ENCODE measurements at regions not wholly inside any gene's neighbourhood (a gene's known extent, or its start where the extent isn't known, plus 50 kb on each side); places are given as distances from the start of the nearest gene placed in this dataset.

DNA sequence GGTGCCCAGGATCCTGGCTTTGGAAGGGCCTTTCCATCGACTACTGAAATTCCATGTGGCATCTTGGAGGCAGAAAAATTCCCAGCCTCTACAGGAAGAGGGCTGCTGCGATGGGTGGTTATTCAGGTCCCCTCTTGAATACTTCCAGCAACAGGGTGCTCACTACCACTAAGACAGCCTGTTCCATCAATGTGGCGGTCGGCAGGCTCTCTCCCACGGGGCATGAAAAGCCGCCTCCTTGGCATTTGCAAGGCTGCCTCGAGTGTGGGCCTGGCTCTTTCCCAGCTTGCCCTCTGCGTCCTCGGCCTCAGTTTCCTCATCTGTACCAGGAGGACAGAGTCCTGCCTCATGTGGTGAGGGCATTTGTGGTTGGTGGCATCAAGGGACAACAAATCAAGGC, 62.4 kb downstream of the ADRA2C start:
- Histone ChIP-seq H3K4me3 (ENCODE audit: low read length) (no peak overlapping the region), H2AFZ (ENCODE audit: low read depth, low read length) (no peak overlapping the region), H3K9me3 (ENCODE audit: insufficient read depth, low read length) (no peaks in the 10 kb centered on the region), H3K36me3 (replicated peaks; ENCODE audit: low read depth, low read length) (no peaks in the 10 kb centered on the region), H3K4me2 (ENCODE audit: low read length) (no peak overlapping the region), H4K20me1 (ENCODE audit: insufficient read depth, low read length) (no peaks in the 10 kb centered on the region), H3K27ac (ENCODE audit: low read length) (no peak overlapping the region), H3K27me3 (ENCODE audit: low read depth, low read length) (no peaks in the 10 kb centered on the region), H3K9ac (ENCODE audit: low read length) (no peak overlapping the region), H3K4me1 (ENCODE audit: low read length) (no peaks in the 10 kb centered on the region), H3K79me2 (ENCODE audit: low read length) (no peaks in the 10 kb centered on the region)
- no peak for TF ChIP-seq EZH2phosphoT487 (IDR thresholded peaks at IDR 0.05; ENCODE audit: low read depth)
- TF ChIP-seq, protein P1, sequence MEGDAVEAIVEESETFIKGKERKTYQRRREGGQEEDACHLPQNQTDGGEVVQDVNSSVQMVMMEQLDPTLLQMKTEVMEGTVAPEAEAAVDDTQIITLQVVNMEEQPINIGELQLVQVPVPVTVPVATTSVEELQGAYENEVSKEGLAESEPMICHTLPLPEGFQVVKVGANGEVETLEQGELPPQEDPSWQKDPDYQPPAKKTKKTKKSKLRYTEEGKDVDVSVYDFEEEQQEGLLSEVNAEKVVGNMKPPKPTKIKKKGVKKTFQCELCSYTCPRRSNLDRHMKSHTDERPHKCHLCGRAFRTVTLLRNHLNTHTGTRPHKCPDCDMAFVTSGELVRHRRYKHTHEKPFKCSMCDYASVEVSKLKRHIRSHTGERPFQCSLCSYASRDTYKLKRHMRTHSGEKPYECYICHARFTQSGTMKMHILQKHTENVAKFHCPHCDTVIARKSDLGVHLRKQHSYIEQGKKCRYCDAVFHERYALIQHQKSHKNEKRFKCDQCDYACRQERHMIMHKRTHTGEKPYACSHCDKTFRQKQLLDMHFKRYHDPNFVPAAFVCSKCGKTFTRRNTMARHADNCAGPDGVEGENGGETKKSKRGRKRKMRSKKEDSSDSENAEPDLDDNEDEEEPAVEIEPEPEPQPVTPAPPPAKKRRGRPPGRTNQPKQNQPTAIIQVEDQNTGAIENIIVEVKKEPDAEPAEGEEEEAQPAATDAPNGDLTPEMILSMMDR (IDR thresholded peaks at IDR 0.05; ENCODE audit: low read depth, low read length): no peak

DNA sequence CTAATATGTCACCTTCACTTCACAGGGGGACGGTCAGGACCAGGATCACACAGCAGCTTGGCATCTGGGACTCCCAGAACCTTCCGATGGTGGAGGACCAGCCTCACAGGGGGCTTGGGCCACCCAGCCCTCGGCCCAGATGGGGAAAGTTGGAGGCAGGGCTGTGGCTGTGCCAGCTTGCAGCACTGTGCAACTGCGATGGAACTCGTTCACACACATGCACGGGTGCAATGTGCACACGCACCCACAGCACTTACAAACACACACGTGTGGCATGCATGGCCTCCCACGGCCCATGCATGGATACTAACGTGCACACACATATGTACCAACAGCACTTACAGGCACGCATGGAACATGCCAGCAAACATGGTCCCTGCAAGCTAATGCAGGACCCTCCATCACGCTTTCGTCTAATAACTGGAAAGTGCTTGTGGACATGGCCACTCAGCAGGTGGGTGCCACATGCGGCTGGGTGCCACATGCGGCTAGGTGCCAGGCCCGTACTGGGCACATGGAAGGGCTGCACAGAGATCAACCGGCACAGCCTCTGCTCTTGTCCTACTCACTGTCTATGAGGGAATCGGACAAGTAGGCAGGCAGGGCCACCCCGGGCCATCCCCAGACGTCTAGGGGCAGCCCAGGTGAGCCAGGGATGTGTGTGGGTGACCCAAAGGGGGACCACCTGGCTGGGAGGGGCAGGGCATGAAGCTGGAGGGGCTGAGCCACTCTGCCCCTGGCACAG, 63.2 kb downstream of the ADRA2C start:
- TF ChIP-seq, protein P1 (IDR thresholded peaks at IDR 0.05; ENCODE audit: low read depth, low read length): no peak
- H4K20me1 ChIP-seq (ENCODE audit: insufficient read depth, low read length): no peaks in the 10 kb centered on the region
- H3K4me2 ChIP-seq (ENCODE audit: low read length): no peak overlapping the region
- H2AFZ ChIP-seq (ENCODE audit: low read depth, low read length): no peak overlapping the region
- H3K9ac ChIP-seq (ENCODE audit: low read length): no peak overlapping the region
- no peaks in the 10 kb centered on the region for H3K4me1 ChIP-seq (ENCODE audit: low read length)
- no peaks in the 10 kb centered on the region for H3K79me2 ChIP-seq (ENCODE audit: low read length)
- H3K27ac ChIP-seq (ENCODE audit: low read length): no peak overlapping the region
- no peak overlapping the region for H3K4me3 ChIP-seq (ENCODE audit: low read length)
- H3K9me3 ChIP-seq (ENCODE audit: insufficient read depth, low read length): no peaks in the 10 kb centered on the region
- no peaks in the 10 kb centered on the region for H3K36me3 ChIP-seq (replicated peaks; ENCODE audit: low read depth, low read length)
- H3K27me3 ChIP-seq (ENCODE audit: low read depth, low read length): no peaks in the 10 kb centered on the region

DNA sequence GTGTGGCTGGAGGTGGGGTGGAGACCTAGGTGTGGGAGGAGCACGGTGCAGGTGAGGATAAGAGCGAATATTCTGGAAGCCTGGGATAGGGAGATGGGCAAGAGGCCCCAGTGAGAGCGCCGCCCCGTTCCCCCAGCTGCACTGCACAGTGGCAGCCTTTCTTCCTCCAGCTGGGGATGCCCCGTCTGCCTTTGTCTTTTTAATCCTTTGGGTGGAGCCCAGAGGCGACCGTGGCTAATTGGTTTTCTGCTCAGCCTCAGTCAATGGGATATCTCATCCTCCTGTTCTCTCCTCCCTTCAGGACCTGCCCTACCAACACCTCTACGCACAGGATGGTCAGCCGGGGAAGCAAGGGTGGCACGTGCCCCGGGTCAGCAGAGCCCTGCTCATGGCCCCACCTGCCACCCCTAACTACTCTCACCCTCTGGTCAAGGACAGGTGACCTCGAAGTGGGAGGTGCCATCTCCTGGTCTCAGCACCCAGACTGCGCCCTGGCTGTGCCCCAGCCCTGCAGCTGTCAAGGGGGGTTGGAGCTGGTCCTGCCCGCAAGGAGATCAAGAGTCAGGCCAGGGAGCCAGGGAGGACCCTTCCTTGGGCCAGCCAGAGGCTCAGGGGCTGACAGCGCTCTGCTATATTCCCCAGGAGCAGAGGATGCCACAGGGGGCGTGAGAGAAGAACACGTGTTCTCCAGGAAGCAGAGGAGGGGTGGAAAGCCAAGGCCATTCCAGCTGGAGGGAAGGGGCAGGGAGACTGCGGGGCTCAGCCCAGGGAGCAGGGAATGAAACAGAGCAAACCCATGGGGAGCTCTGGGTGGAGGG, 64.0 kb downstream of the ADRA2C start:
- Histone ChIP-seq H3K27ac (ENCODE audit: low read length) (no peak overlapping the region), H3K4me3 (ENCODE audit: low read length) (no peak overlapping the region), H3K4me1 (ENCODE audit: low read length) (no peaks in the 10 kb centered on the region), H2AFZ (ENCODE audit: low read depth, low read length) (no peak overlapping the region), H3K9me3 (ENCODE audit: insufficient read depth, low read length) (no peaks in the 10 kb centered on the region), H3K9ac (ENCODE audit: low read length) (no peak overlapping the region), H4K20me1 (ENCODE audit: insufficient read depth, low read length) (no peaks in the 10 kb centered on the region), H3K36me3 (replicated peaks; ENCODE audit: low read depth, low read length) (no peaks in the 10 kb centered on the region), H3K79me2 (ENCODE audit: low read length) (no peaks in the 10 kb centered on the region), H3K27me3 (ENCODE audit: low read depth, low read length) (no peaks in the 10 kb centered on the region), H3K4me2 (ENCODE audit: low read length) (no peak overlapping the region)
- no peak for TF ChIP-seq EZH2phosphoT487 (IDR thresholded peaks at IDR 0.05; ENCODE audit: low read depth)
- TF ChIP-seq, protein P1 (IDR thresholded peaks at IDR 0.05; ENCODE audit: low read depth, low read length): no peak

DNA sequence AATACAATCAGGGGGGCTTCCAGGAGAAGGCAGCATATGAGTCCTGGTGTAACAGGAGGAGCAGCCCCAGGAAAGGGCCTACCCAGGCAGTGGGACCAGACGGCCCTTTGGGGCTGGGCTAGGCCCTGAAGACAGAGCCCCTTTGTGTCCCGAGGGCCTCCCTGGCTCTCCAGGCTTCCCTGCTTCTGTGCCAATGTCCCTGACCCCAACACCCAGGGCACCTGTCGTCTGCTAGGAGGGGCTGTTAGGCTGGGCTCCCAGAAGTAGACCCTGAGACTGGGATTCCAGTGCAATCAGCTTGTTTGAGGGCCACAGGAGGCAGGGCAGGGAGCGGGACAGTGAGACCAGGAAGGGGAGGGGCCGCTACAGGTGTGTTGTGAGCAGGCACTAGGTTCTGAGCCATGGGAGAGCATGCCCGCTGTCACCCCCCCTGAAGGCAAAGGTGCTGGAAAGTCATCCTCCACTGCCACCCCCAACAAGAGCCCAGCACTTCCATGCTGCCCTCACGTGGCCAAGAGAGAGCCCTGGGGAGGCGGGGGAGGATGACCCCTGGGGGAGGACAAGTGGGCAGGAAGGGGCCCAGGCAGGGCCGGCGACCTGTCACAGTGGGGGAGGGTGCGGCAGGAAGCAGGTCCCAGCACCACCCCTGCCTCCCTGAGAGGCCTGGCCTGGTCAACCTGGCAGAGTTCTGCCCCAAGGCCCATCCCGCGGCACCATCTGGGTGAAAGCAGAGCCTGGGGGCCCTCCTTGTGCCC, 64.8 kb downstream of the ADRA2C start:
- Histone ChIP-seq H3K4me2 (ENCODE audit: low read length) (no peak overlapping the region), H3K36me3 (replicated peaks; ENCODE audit: low read depth, low read length) (no peaks in the 10 kb centered on the region), H4K20me1 (ENCODE audit: insufficient read depth, low read length) (no peaks in the 10 kb centered on the region), H3K27ac (ENCODE audit: low read length) (no peak overlapping the region), H3K9ac (ENCODE audit: low read length) (no peak overlapping the region), H3K4me1 (ENCODE audit: low read length) (no peaks in the 10 kb centered on the region), H2AFZ (ENCODE audit: low read depth, low read length) (no peak overlapping the region), H3K27me3 (ENCODE audit: low read depth, low read length) (no peaks in the 10 kb centered on the region), H3K4me3 (ENCODE audit: low read length) (no peak overlapping the region), H3K9me3 (ENCODE audit: insufficient read depth, low read length) (no peaks in the 10 kb centered on the region), H3K79me2 (ENCODE audit: low read length) (no peaks in the 10 kb centered on the region)
- TF ChIP-seq, protein P1 (IDR thresholded peaks at IDR 0.05; ENCODE audit: low read depth, low read length): no peak

All from OCI-LY3 (cell line).